ENCODE measurements at regions not wholly inside any gene's neighbourhood (a gene's known extent, or its start where the extent isn't known, plus 50 kb on each side); places are given as distances from the start of the nearest gene placed in this dataset.
A peak's percentile ranks its signal among the peaks of the same experiment; 100 is the strongest.

- WGBS (ENCODE audit: missing lambda C conversion rate), result 6% methylated on average over 3 of the region's 3 CpGs
- CTCF ChIA-PET, result interaction anchor here (0.6 to 0.8 kb wide), 3 partner anchors 131 to 584 kb away, joined by 3 read pairs; no protein-coding TSS in a partner anchor
- ATAC-seq (no peak), DNase-seq (ENCODE audit: low read depth in 1 of 2, low spot score in 1 of 2) (peak in 1 of 2 experiments; percentile 4), FAIRE-seq (no peak)
- no peak overlapping the region for H3K27ac ChIP-seq
- H3K4me1 ChIP-seq, result no peaks in the 10 kb centered on the region
- H3K4me3 ChIP-seq, result no peak overlapping the region
- POLR2A ChIA-PET, result no interaction called here
- no peak overlapping the region for H3K4me2 ChIP-seq
- H3K9me3 ChIP-seq, result no peaks in the 10 kb centered on the region
- no peak for TF ChIP-seq EHF (CRISPR knock-in tag; IDR thresholded peaks at IDR 0.05)
- TF ChIP-seq RARB (CRISPR knock-in tag; IDR thresholded peaks at IDR 0.05), result no peak
- no peak for TF ChIP-seq HEYL (CRISPR knock-in tag; IDR thresholded peaks at IDR 0.05)
- TF ChIP-seq HOXB5 (CRISPR knock-in tag; IDR thresholded peaks at IDR 0.05), result no peak
- no peak for TF ChIP-seq KDM5A (IDR thresholded peaks at IDR 0.05)
These were observed 364.6 kb upstream of the AGTR1 start for GRCh38 chr3:148333091-148333490.

DNA sequence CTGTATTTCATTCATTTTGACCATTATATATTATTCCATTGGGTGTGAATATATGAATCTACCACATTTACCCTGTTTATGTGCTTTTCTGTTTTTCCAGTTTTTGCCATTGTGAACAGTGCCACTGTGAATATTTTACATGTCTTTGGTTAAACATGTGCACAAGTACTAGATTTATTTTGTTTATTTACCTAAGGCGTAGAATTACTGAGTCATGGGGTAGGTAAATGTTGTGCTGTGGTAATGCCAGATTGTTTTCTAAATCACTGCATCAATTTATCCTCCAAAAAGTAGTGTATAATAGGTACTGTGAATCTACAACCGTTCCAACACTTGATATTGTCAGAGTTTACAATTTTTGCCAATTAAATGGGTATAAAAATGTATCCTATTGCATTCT lies 362.1 kb upstream of the AGTR1 start:
- Histone ChIP-seq H3K4me1 (no peaks in the 10 kb centered on the region), H3K27ac (no peak overlapping the region), H3K9me3 (no peaks in the 10 kb centered on the region), H3K4me2 (no peak overlapping the region), H3K4me3 (no peak overlapping the region)
- DNase-seq (ENCODE audit: low read depth in 1 of 2, low spot score in 1 of 2), result no peak
- POLR2A ChIA-PET, result no interaction called here
- FAIRE-seq, result no peak
- CTCF ChIA-PET, result no interaction called here
- 13% methylated on average over 2 of the region's 2 CpGs for WGBS (ENCODE audit: missing lambda C conversion rate)
- ATAC-seq, result no peak
- TF ChIP-seq ZC3H11A (IDR thresholded peaks at IDR 0.05) (no peak), CEBPB (IDR thresholded peaks at IDR 0.05) (no peak), NFE2L2 (conservative IDR thresholded peaks at IDR 0.05; ENCODE audit: low read length) (no peak), POLR2A (IDR thresholded peaks at IDR 0.05; ENCODE audit: low read length) (no peak), SMC3 (IDR thresholded peaks at IDR 0.05) (no peak), RARB (CRISPR knock-in tag; IDR thresholded peaks at IDR 0.05) (no peak), NR3C1 (IDR thresholded peaks at IDR 0.05) (no peak), EHF (CRISPR knock-in tag; IDR thresholded peaks at IDR 0.05) (no peak), ZSCAN20 (CRISPR knock-in tag; IDR thresholded peaks at IDR 0.05) (no peak), EP300 (IDR thresholded peaks at IDR 0.05) (no peak), CBX8 (IDR thresholded peaks at IDR 0.05) (no peak), CHD4 (IDR thresholded peaks at IDR 0.05; ENCODE audit: borderline replicate concordance) (no peak), HOXA7 (CRISPR knock-in tag; IDR thresholded peaks at IDR 0.05) (no peak), MAZ (IDR thresholded peaks at IDR 0.05; ENCODE audit: borderline replicate concordance, low read depth, low read length) (no peak), FOSL2 (IDR thresholded peaks at IDR 0.05) (no peak), FOSL2 (CRISPR knock-in tag; IDR thresholded peaks at IDR 0.05) (no peak), TFCP2L1 (CRISPR knock-in tag; IDR thresholded peaks at IDR 0.05) (no peak), FOXS1 (CRISPR knock-in tag; IDR thresholded peaks at IDR 0.05) (no peak)
- TF ChIP-seq, protein P1, sequence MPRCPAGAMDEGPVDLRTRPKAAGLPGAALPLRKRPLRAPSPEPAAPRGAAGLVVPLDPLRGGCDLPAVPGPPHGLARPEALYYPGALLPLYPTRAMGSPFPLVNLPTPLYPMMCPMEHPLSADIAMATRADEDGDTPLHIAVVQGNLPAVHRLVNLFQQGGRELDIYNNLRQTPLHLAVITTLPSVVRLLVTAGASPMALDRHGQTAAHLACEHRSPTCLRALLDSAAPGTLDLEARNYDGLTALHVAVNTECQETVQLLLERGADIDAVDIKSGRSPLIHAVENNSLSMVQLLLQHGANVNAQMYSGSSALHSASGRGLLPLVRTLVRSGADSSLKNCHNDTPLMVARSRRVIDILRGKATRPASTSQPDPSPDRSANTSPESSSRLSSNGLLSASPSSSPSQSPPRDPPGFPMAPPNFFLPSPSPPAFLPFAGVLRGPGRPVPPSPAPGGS (IDR thresholded peaks at IDR 0.05), result no peak

DNA sequence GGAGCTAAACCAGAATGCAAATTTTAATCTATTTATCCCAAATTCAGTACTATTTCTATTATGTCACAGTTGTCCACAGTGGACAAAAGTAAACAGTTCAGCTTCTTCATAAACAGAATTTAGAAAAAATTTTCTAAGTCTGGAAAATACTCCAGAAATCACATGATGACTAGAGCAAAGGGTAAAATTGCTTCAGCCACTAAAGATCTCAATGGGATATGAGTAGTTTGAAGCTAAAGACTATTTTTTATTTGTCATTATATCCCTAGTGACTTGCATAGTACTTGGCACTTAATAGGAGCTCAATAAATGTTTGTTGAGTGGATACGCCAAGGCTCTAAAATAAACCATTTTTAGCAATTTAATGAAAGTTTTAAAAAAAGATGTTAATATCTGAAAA lies 354.3 kb upstream of the AGTR1 start:
- no peak for FAIRE-seq
- Histone ChIP-seq H3K4me2 (no peak overlapping the region), H3K9me3 (no peaks in the 10 kb centered on the region), H3K4me1 (no peaks in the 10 kb centered on the region), H3K4me3 (no peak overlapping the region), H3K27ac (no peak overlapping the region)
- ChIA-PET CTCF (no interaction called here), POLR2A (no interaction called here)
- no peak for DNase-seq (ENCODE audit: low read depth in 1 of 2, low spot score in 1 of 2)
- no peak for ATAC-seq
- TF ChIP-seq PHF8 (IDR thresholded peaks at IDR 0.05; ENCODE audit: borderline replicate concordance, low read depth) (no peak), RNF2 (IDR thresholded peaks at IDR 0.05; ENCODE audit: borderline replicate concordance, low read depth) (no peak), USF2 (IDR thresholded peaks at IDR 0.05) (no peak), CHD2 (IDR thresholded peaks at IDR 0.05; ENCODE audit: low read length, partially characterized antibody) (no peak), CBX8 (IDR thresholded peaks at IDR 0.05) (no peak)
- TF ChIP-seq, protein P2, sequence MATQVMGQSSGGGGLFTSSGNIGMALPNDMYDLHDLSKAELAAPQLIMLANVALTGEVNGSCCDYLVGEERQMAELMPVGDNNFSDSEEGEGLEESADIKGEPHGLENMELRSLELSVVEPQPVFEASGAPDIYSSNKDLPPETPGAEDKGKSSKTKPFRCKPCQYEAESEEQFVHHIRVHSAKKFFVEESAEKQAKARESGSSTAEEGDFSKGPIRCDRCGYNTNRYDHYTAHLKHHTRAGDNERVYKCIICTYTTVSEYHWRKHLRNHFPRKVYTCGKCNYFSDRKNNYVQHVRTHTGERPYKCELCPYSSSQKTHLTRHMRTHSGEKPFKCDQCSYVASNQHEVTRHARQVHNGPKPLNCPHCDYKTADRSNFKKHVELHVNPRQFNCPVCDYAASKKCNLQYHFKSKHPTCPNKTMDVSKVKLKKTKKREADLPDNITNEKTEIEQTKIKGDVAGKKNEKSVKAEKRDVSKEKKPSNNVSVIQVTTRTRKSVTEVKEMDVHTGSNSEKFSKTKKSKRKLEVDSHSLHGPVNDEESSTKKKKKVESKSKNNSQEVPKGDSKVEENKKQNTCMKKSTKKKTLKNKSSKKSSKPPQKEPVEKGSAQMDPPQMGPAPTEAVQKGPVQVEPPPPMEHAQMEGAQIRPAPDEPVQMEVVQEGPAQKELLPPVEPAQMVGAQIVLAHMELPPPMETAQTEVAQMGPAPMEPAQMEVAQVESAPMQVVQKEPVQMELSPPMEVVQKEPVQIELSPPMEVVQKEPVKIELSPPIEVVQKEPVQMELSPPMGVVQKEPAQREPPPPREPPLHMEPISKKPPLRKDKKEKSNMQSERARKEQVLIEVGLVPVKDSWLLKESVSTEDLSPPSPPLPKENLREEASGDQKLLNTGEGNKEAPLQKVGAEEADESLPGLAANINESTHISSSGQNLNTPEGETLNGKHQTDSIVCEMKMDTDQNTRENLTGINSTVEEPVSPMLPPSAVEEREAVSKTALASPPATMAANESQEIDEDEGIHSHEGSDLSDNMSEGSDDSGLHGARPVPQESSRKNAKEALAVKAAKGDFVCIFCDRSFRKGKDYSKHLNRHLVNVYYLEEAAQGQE (IDR thresholded peaks at IDR 0.05), result no peak
- whole genome bisulfite sequencing (ENCODE audit: missing lambda C conversion rate), result 89% methylated on average over 1 of the region's 1 CpG
